Liver (tissue), 3 donors: ENCODE measurements at regions not wholly inside any gene's neighbourhood (a gene's known extent, or its start where the extent isn't known, plus 50 kb on each side); places are given as distances from the start of the nearest gene placed in this dataset.

Experiments used
- CTCF ChIP-seq: fragments of 150-350 bp; IDR thresholded peaks from 2 replicates; pipeline ENCODE4 v1.5.1; 2017; ENCODE audit warnings: improper control_type of control experiment, low read depth, low read length; ENCODE audit not compliant: missing input control
- FOXA1 ChIP-seq: IDR thresholded peaks from 2 replicates; pipeline ENCODE4 v1.6.1; 2016; ENCODE audit warnings: antibody characterized with exemption
- GABPA ChIP-seq, 2 donors: IDR thresholded peaks in 1 of 2; conservative IDR thresholded peaks in 1 of 2; 2 replicates each; pipeline ENCODE4 v1.6.1; 2016; ENCODE audit warnings: antibody characterized with exemption in 2 of 2, mild to moderate bottlenecking in 1 of 2, moderate library complexity in 1 of 2
- HNF4A ChIP-seq, 2 donors: conservative IDR thresholded peaks; 2 replicates each; pipeline ENCODE4 v1.6.1; 2016; ENCODE audit warnings: antibody characterized with exemption in 2 of 2, mild to moderate bottlenecking in 2 of 2
- JUND ChIP-seq, 2 donors: IDR thresholded peaks; 2 replicates each; pipeline ENCODE4 v1.6.1; 2016; ENCODE audit warnings: antibody characterized with exemption in 2 of 2
- MAX ChIP-seq: IDR thresholded peaks from 2 replicates; pipeline ENCODE4 v1.6.1; 2016; ENCODE audit warnings: antibody characterized with exemption
- RAD21 ChIP-seq, 2 donors: IDR thresholded peaks; 2 replicates each; pipeline ENCODE4 v1.6.1; 2016; ENCODE audit warnings: antibody characterized with exemption in 2 of 2, mild to moderate bottlenecking in 2 of 2
- REST ChIP-seq: IDR thresholded peaks from 2 replicates; pipeline ENCODE4 v1.6.1; 2016; ENCODE audit warnings: antibody characterized with exemption, mild to moderate bottlenecking
- SP1 ChIP-seq: IDR thresholded peaks from 2 replicates; pipeline ENCODE4 v1.6.1; 2018; ENCODE audit warnings: antibody characterized with exemption, mild to moderate bottlenecking
- TAF1 ChIP-seq: conservative IDR thresholded peaks from 2 replicates; pipeline ENCODE4 v1.6.1; 2016; ENCODE audit warnings: antibody characterized with exemption, mild to moderate bottlenecking
- YY1 ChIP-seq: IDR thresholded peaks from 2 replicates; pipeline ENCODE4 v1.6.1; 2016; ENCODE audit warnings: antibody characterized with exemption, mild to moderate bottlenecking
- ZBTB33 ChIP-seq: IDR thresholded peaks from 2 replicates; pipeline ENCODE4 v1.6.1; 2016; ENCODE audit warnings: antibody characterized with exemption
- donor health status: healthy.
- donor health status: healthy.

GRCh38 chr6:165081944-165082532 is 227.4 kb downstream of the C6orf118 start:
- TF ChIP-seq TAF1 (no peak), CTCF (no peak), YY1 (no peak), MAX (no peak), ZBTB33 (no peak), REST (no peak), FOXA1 (no peak), RAD21 (IDR thresholded peaks at IDR 0.05) (no peak), GABPA (IDR thresholded peaks at IDR 0.05 in 1 of 2, conservative IDR thresholded peaks at IDR 0.05 in 1 of 2) (no peak), HNF4A (conservative IDR thresholded peaks at IDR 0.05) (no peak), SP1 (no peak), JUND (IDR thresholded peaks at IDR 0.05) (no peak)
